Transverse colon (tissue), 4 donors: ENCODE measurements at regions not wholly inside any gene's neighbourhood (a gene's known extent, or its start where the extent isn't known, plus 50 kb on each side); places are given as distances from the start of the nearest gene placed in this dataset.

Experiments
- CTCF ChIP-seq, 5 experiments: fragments of 200-600 bp in 3 of 5; fragments of 450-650 bp in 2 of 5; sonication (generic) in 3 of 5; IDR thresholded peaks; 1 replicate in 2 of 5; 2 replicates in 3 of 5; pipeline ENCODE4 v1.5.1; 2016 to 2017; ENCODE audit warnings: antibody characterized with exemption in 5 of 5, inconsistent platforms in 3 of 5, mild to moderate bottlenecking in 2 of 5, moderate library complexity in 1 of 5
- EP300 ChIP-seq: sonication (generic); formaldehyde crosslinking; IDR thresholded peaks from one replicate; pipeline ENCODE4 v1.6.1; 2017; ENCODE audit warnings: antibody characterized with exemption, low read depth
- POLR2A ChIP-seq: fragments of 450-650 bp; IDR thresholded peaks from one replicate; pipeline ENCODE4 v1.6.1; 2016; ENCODE audit warnings: antibody characterized with exemption, mild to moderate bottlenecking, moderate library complexity
- POLR2AphosphoS5 ChIP-seq, 3 donors: sonication (generic); formaldehyde crosslinking; IDR thresholded peaks; one replicate each; pipeline ENCODE4 v1.6.1; 2016; ENCODE audit warnings: antibody characterized with exemption in 3 of 3

GRCh38 chr4:189162888-189163287 is 777.8 kb upstream of the FRG1 start:
- no peak for TF ChIP-seq CTCF (IDR thresholded peaks at IDR 0.05)
- TF ChIP-seq POLR2A: no peak
- no peak for TF ChIP-seq POLR2AphosphoS5 (IDR thresholded peaks at IDR 0.05)
- TF ChIP-seq EP300: no peak
